SK-N-SH (cell line): ENCODE measurements at regions not wholly inside any gene's neighbourhood (a gene's known extent, or its start where the extent isn't known, plus 50 kb on each side); places are given as distances from the start of the nearest gene placed in this dataset.

Experiments
- CTCF ChIA-PET: fragments of 300-600, 350-600 bp; formaldehyde crosslinking; extraction: SDS; loops from one replicate; lab custom pipeline; 2021; lab: Yijun Ruan, JAX
- POLR2A ChIA-PET: fragments of 350-600 bp; sonication (Branson Sonifier 250); formaldehyde crosslinking; extraction: SDS; loops from one replicate; lab custom pipeline; 2020; ENCODE audit warnings: antibody characterized with exemption, inconsistent platforms; lab: Yijun Ruan, JAX
- DNase-seq: peaks from one replicate; pipeline ENCODE4 v3.0.0; 2012
- H2AFZ ChIP-seq: fragments of 200-600 bp; sonication (generic); 2 replicates; pipeline ENCODE4 v1.8.1; 2016; ENCODE audit warnings: antibody characterized with exemption, mild to moderate bottlenecking, low read depth
- H3F3A ChIP-seq: fragments of 200-600 bp; sonication (generic); replicated peaks from 2 replicates; pipeline ENCODE3; 2016; ENCODE audit warnings: antibody characterized with exemption, mild to moderate bottlenecking; ENCODE audit not compliant: insufficient read depth
- H3K27ac ChIP-seq, 2 experiments: fragments of 200-500 bp in 1 of 2; fragments of 200-600 bp in 1 of 2; sonication (Bioruptor generic) in 1 of 2; sonication (generic), shearing (Covaris generic) in 1 of 2; 2 replicates each; pipeline versions ENCODE4 v1.5.1 to v1.6.1; 2014 to 2016; ENCODE audit warnings: low read depth in 2 of 2, inconsistent platforms in 1 of 2, low read length in 1 of 2, mild to moderate bottlenecking in 1 of 2, mixed read lengths in 1 of 2
- H3K27me3 ChIP-seq: fragments of 200-600 bp; sonication (generic), shearing (Covaris generic); 2 replicates; pipeline ENCODE4 v1.6.1; 2016; ENCODE audit warnings: mixed run types; ENCODE audit not compliant: insufficient read depth
- H3K36me3 ChIP-seq, 2 experiments: fragments of 200-500 bp in 1 of 2; fragments of 200-600 bp in 1 of 2; sonication (Bioruptor generic) in 1 of 2; sonication (generic) in 1 of 2; replicated peaks in 1 of 2; 2 replicates each; pipeline versions ENCODE3 to v1.5.1; 2014 to 2016; ENCODE audit warnings: low read length in 1 of 2, mild to moderate bottlenecking in 1 of 2; ENCODE audit not compliant: insufficient read depth in 2 of 2, control insufficient read depth in 1 of 2
- H3K4me1 ChIP-seq, 2 experiments: fragments of 200-500 bp in 1 of 2; fragments of 200-600 bp in 1 of 2; sonication (Bioruptor generic) in 1 of 2; sonication (generic), shearing (Covaris generic) in 1 of 2; 2 replicates each; pipeline versions ENCODE4 v1.5.1 to v1.6.1; 2014 to 2016; ENCODE audit warnings: low read depth in 1 of 2, low read length in 1 of 2, mixed run types in 1 of 2; ENCODE audit not compliant: insufficient read depth in 2 of 2, control insufficient read depth in 1 of 2
- H3K4me2 ChIP-seq: fragments of 200-600 bp; sonication (generic), shearing (Covaris generic); 2 replicates; pipeline ENCODE4 v1.6.1; 2017; ENCODE audit warnings: mixed run types
- H3K4me3 ChIP-seq, 2 experiments: fragments of 200-500 bp in 1 of 2; fragments of 200-600 bp in 1 of 2; sonication (Bioruptor generic) in 1 of 2; sonication (generic), shearing (Covaris generic) in 1 of 2; 2 replicates each; pipeline versions ENCODE4 v1.5.1 to v1.8.1; 2014 to 2016; ENCODE audit warnings: low read depth in 2 of 2, inconsistent platforms in 1 of 2, low read length in 1 of 2, mild to moderate bottlenecking in 1 of 2, mixed read lengths in 1 of 2, moderate library complexity in 1 of 2
- H3K79me2 ChIP-seq: fragments of 200-600 bp; sonication (generic); 2 replicates; pipeline ENCODE4 v1.8.1; 2017; ENCODE audit warnings: mild to moderate bottlenecking; ENCODE audit not compliant: insufficient read depth
- H3K9ac ChIP-seq: fragments of 200-600 bp; sonication (generic); 2 replicates; pipeline ENCODE4 v1.6.1; 2017; ENCODE audit warnings: mixed run types
- H3K9me2 ChIP-seq: fragments of 200-600 bp; sonication (generic); 2 replicates; pipeline ENCODE4 v1.6.1; 2017; ENCODE audit warnings: mixed run types
- H3K9me3 ChIP-seq: fragments of 200-600 bp; sonication (generic); 2 replicates; pipeline ENCODE4 v1.6.1; 2017; ENCODE audit warnings: mixed run types, mild to moderate bottlenecking, moderate library complexity
- H4K20me1 ChIP-seq: fragments of 200-600 bp; sonication (generic); 2 replicates; pipeline ENCODE4 v1.6.1; 2017; ENCODE audit warnings: mild to moderate bottlenecking, mixed run types; ENCODE audit not compliant: insufficient read depth
- CHD2 ChIP-seq: fragments of 150-350 bp; IDR thresholded peaks from 2 replicates; pipeline ENCODE4 v1.6.1; 2018; ENCODE audit warnings: low read length; ENCODE audit not compliant: partially characterized antibody
- CTCF ChIP-seq: fragments of 200-600 bp; sonication (generic); IDR thresholded peaks from 2 replicates; pipeline ENCODE4 v1.6.1; 2017; ENCODE audit warnings: antibody characterized with exemption, mild to moderate bottlenecking, moderate library complexity
- ELF1 ChIP-seq: IDR thresholded peaks from 2 replicates; pipeline ENCODE4 v1.4.0; 2012
- EP300 ChIP-seq, 2 experiments: IDR thresholded peaks; 2 replicates each; pipeline versions ENCODE4 v1.4.0 to v1.6.1; 2012; ENCODE audit warnings: borderline replicate concordance in 1 of 2, low read depth in 1 of 2, low read length in 1 of 2
- FOSL2 ChIP-seq: IDR thresholded peaks from 2 replicates; pipeline ENCODE4 v1.4.0; 2012; ENCODE audit warnings: low read depth, mild to moderate bottlenecking, moderate library complexity, borderline replicate concordance
- FOXM1 ChIP-seq: IDR thresholded peaks from 2 replicates; pipeline ENCODE4 v1.4.0; 2012; ENCODE audit warnings: low read depth, mild to moderate bottlenecking
- GABPA ChIP-seq: IDR thresholded peaks from 2 replicates; pipeline ENCODE4 v1.4.0; 2012; ENCODE audit warnings: low read depth, mild to moderate bottlenecking
- IRF3 ChIP-seq: fragments of 150-350 bp; IDR thresholded peaks from 2 replicates; pipeline ENCODE4 v1.6.1; 2016; ENCODE audit warnings: mild to moderate bottlenecking, low read depth, low read length
- MAX ChIP-seq: IDR thresholded peaks from 2 replicates; pipeline ENCODE4 v1.4.0; 2012; ENCODE audit warnings: low read depth
- MEF2A ChIP-seq: IDR thresholded peaks from 2 replicates; pipeline ENCODE4 v1.4.0; 2012; ENCODE audit warnings: low read depth, borderline replicate concordance
- MXI1 ChIP-seq: IDR thresholded peaks from 2 replicates; pipeline ENCODE4 v1.6.1; 2012; ENCODE audit warnings: mild to moderate bottlenecking, low read depth, low read length, improper control_type of control experiment
- NFIC ChIP-seq: IDR thresholded peaks from 2 replicates; pipeline ENCODE4 v1.4.0; 2012; ENCODE audit warnings: borderline replicate concordance
- NRF1 ChIP-seq: IDR thresholded peaks from 2 replicates; pipeline ENCODE4 v1.6.1; 2012; ENCODE audit warnings: low read depth, mild to moderate bottlenecking, low read length
- PBX3 ChIP-seq: IDR thresholded peaks from 2 replicates; pipeline ENCODE4; 2012
- POLR2AphosphoS5 ChIP-seq: IDR thresholded peaks from 2 replicates; pipeline ENCODE4 v1.6.1; 2012; ENCODE audit warnings: low read depth, low read length
- RAD21 ChIP-seq: IDR thresholded peaks from 2 replicates; pipeline ENCODE4 v1.6.1; 2012; ENCODE audit warnings: mild to moderate bottlenecking, low read length
- RCOR1 ChIP-seq: fragments of 150-350 bp; IDR thresholded peaks from 2 replicates; pipeline ENCODE4 v1.6.1; 2017; ENCODE audit warnings: antibody characterized with exemption, low read length
- RFX5 ChIP-seq: IDR thresholded peaks from 2 replicates; pipeline ENCODE4 v1.6.1; 2012; ENCODE audit warnings: mild to moderate bottlenecking, improper control_type of control experiment, low read length
- RXRA ChIP-seq: IDR thresholded peaks from 2 replicates; pipeline ENCODE4 v1.4.0; 2012; ENCODE audit warnings: low read depth, mild to moderate bottlenecking, borderline replicate concordance
- SIN3A ChIP-seq: IDR thresholded peaks from 2 replicates; pipeline ENCODE4 v1.6.1; 2012; ENCODE audit warnings: low read depth, mild to moderate bottlenecking, low read length, moderate library complexity, borderline replicate concordance
- WGBS: methylation state at CpG from one replicate; pipeline ENCODE4 v1.1.6; 2017; ENCODE audit warnings: low lambda C conversion rate; 5-methylcytosine and 5-hydroxymethylcytosine counted together

- Histone ChIP-seq H2AFZ (no peak overlapping the region), H3K79me2 (no peaks in the 10 kb centered on the region), H3K9ac (no peak overlapping the region), H3K4me1 (no peaks in the 10 kb centered on the region), H3K27ac (no peak overlapping the region), H3K36me3 (no peaks in the 10 kb centered on the region), H3K4me3 (no peak overlapping the region), H3K27me3 (no peaks in the 10 kb centered on the region), H3K9me3 (no peaks in the 10 kb centered on the region), H3K4me2 (no peak overlapping the region), H3F3A (no peaks in the 10 kb centered on the region), H4K20me1 (no peaks in the 10 kb centered on the region), H3K9me2 (no peaks in the 10 kb centered on the region)
- CTCF ChIA-PET = interaction anchor here (1.2 kb wide), 1 partner anchor 56 kb away, joined by 3 read pairs; no protein-coding TSS in a partner anchor
- peak; percentile 3 for DNase-seq
- 16% methylated on average over 7 of the region's 9 CpGs for WGBS
- POLR2A ChIA-PET = no interaction called here
- TF ChIP-seq PBX3 (no peak), IRF3 (no peak), CTCF (peak; percentile 28), POLR2AphosphoS5 (no peak), EP300 (IDR thresholded peaks at IDR 0.05; ENCODE audit: borderline replicate concordance in 1 of 2, low read depth in 1 of 2, low read length in 1 of 2) (no peak), RFX5 (no peak), SIN3A (no peak), RAD21 (0 out of 2 replicates have a peak, but pooled peaks have one; percentile 6), ELF1 (no peak)
- TF ChIP-seq, all 33 proteins: peak for 2
Measured at GRCh38 chr12:14111230-14111865, 129.9 kb upstream of the GRIN2B start.

- 0% methylated on average over 1 of the region's 1 CpG for WGBS
- Histone ChIP-seq H3K9me3 (no peaks in the 10 kb centered on the region), H3K9me2 (no peaks in the 10 kb centered on the region), H3K9ac (no peak overlapping the region), H3K27ac (no peak overlapping the region), H3K27me3 (no peaks in the 10 kb centered on the region), H3K4me3 (no peak overlapping the region), H3F3A (no peaks in the 10 kb centered on the region), H3K79me2 (no peaks in the 10 kb centered on the region), H4K20me1 (no peaks in the 10 kb centered on the region), H3K4me2 (no peak overlapping the region), H2AFZ (no peak overlapping the region), H3K4me1 (no peaks in the 10 kb centered on the region), H3K36me3 (no peaks in the 10 kb centered on the region)
- no peak for DNase-seq
- ChIA-PET POLR2A (no interaction called here), CTCF (no interaction called here)
- no peak for TF ChIP-seq NRF1
- no peak for TF ChIP-seq MAX
- TF ChIP-seq FOXM1 = no peak
- no peak for TF ChIP-seq RCOR1
- TF ChIP-seq RFX5 = no peak
- no peak for TF ChIP-seq FOSL2
- TF ChIP-seq IRF3 = no peak
- no peak for TF ChIP-seq MXI1
- no peak for TF ChIP-seq GABPA
- TF ChIP-seq ELF1 = no peak
- no peak for TF ChIP-seq POLR2AphosphoS5
- TF ChIP-seq NFIC = no peak
- TF ChIP-seq RXRA = no peak
- TF ChIP-seq CHD2 = no peak
- TF ChIP-seq MEF2A = no peak
- TF ChIP-seq CTCF = no peak
Measured at GRCh38 chr12:14113031-14113430, 131.6 kb upstream of the GRIN2B start.
